ENCODE measurements at regions not wholly inside any gene's neighbourhood (a gene's known extent, or its start where the extent isn't known, plus 50 kb on each side); places are given as distances from the start of the nearest gene placed in this dataset.
"Not testable (repeated sequence)": the region's sequence is repeated elsewhere in the genome, so short reads cannot be mapped to it uniquely, and the experiment has no call there.

GRCh38 chr11:98390391-98390790, 630.4 kb upstream of the CNTN5 start:
- Histone ChIP-seq H3K9me3 (no peaks in the 10 kb centered on the region), H3K36me3 (ENCODE audit: control insufficient read depth, insufficient read depth, low read length) (no peaks in the 10 kb centered on the region), H3K4me3 (ENCODE audit: low read depth, low read length) (no peak overlapping the region), H3K4me1 (no peaks in the 10 kb centered on the region), H3K27me3 (replicated peaks; ENCODE audit: control insufficient read depth, insufficient read depth, low read length) (no peaks in the 10 kb centered on the region)
- Mint-ChIP-seq H3K36me3 (ENCODE audit: insufficient read depth, unreplicated experiment) (no peaks in the 10 kb centered on the region), H3K9me3 (ENCODE audit: unreplicated experiment) (no peaks in the 10 kb centered on the region), H3K4me3 (ENCODE audit: unreplicated experiment) (no peak overlapping the region), H3K27ac (ENCODE audit: unreplicated experiment) (no peak overlapping the region), H3K4me1 (ENCODE audit: low read depth, unreplicated experiment) (no peaks in the 10 kb centered on the region), H3K27me3 (ENCODE audit: insufficient read depth, unreplicated experiment) (no peaks in the 10 kb centered on the region)
- intact Hi-C loops (cut with micrococcal nuclease; ENCODE audit: unreplicated experiment) = no loop called here
- no peak for TF ChIP-seq CTCF (IDR thresholded peaks at IDR 0.05; ENCODE audit: insufficient read depth in 1 of 2, low read depth in 1 of 2, low read length in 1 of 2, severe bottlenecking in 1 of 2, unreplicated experiment in 1 of 2)
- no peak for DNase-seq
- no TSS peak for BruUV-seq (replicated peaks)
- ChIA-PET CTCF (no interaction called here), POLR2A (no interaction called here)

GRCh38 chr11:98394500-98394899, 626.2 kb upstream of the CNTN5 start:
- CTCF ChIA-PET; DNase-seq; H3K4me3 ChIP-seq (ENCODE audit: low read depth, low read length); H3K27ac Mint-ChIP-seq (ENCODE audit: unreplicated experiment); H3K4me1 Mint-ChIP-seq (ENCODE audit: low read depth, unreplicated experiment); BruUV-seq (replicated peaks); H3K9me3 Mint-ChIP-seq (ENCODE audit: unreplicated experiment); H3K27me3 Mint-ChIP-seq (ENCODE audit: insufficient read depth, unreplicated experiment); H3K4me1 ChIP-seq; H3K4me3 Mint-ChIP-seq (ENCODE audit: unreplicated experiment); H3K27me3 ChIP-seq (replicated peaks; ENCODE audit: control insufficient read depth, insufficient read depth, low read length); H3K9me3 ChIP-seq; H3K36me3 Mint-ChIP-seq (ENCODE audit: insufficient read depth, unreplicated experiment); H3K36me3 ChIP-seq (ENCODE audit: control insufficient read depth, insufficient read depth, low read length); intact Hi-C loops (cut with micrococcal nuclease; ENCODE audit: unreplicated experiment); POLR2A ChIA-PET: not testable (repeated sequence)

- Histone ChIP-seq H3K4me1 (no peaks in the 10 kb centered on the region), H3K9me3 (no peaks in the 10 kb centered on the region), H3K4me3 (ENCODE audit: low read depth, low read length) (no peak overlapping the region), H3K36me3 (ENCODE audit: control insufficient read depth, insufficient read depth, low read length) (no peaks in the 10 kb centered on the region), H3K27me3 (replicated peaks; ENCODE audit: control insufficient read depth, insufficient read depth, low read length) (no peaks in the 10 kb centered on the region)
- no peak for TF ChIP-seq CTCF (IDR thresholded peaks at IDR 0.05; ENCODE audit: insufficient read depth in 1 of 2, low read depth in 1 of 2, low read length in 1 of 2, severe bottlenecking in 1 of 2, unreplicated experiment in 1 of 2)
- ChIA-PET CTCF (no interaction called here), POLR2A (no interaction called here)
- intact Hi-C loops (cut with micrococcal nuclease; ENCODE audit: unreplicated experiment) = no loop called here
- no peaks in the 10 kb centered on the region for H3K4me1 Mint-ChIP-seq (ENCODE audit: low read depth, unreplicated experiment)
- no TSS peak for BruUV-seq (replicated peaks)
- H3K36me3 Mint-ChIP-seq (ENCODE audit: insufficient read depth, unreplicated experiment) = no peaks in the 10 kb centered on the region
- DNase-seq = no peak
- peaks cover 3% of the 10 kb centered on the region for H3K27me3 Mint-ChIP-seq (ENCODE audit: insufficient read depth, unreplicated experiment)
- no peaks in the 10 kb centered on the region for H3K9me3 Mint-ChIP-seq (ENCODE audit: unreplicated experiment)
- no peak overlapping the region for H3K4me3 Mint-ChIP-seq (ENCODE audit: unreplicated experiment)
- H3K27ac Mint-ChIP-seq (ENCODE audit: unreplicated experiment) = no peak overlapping the region
These were observed 622.2 kb upstream of the CNTN5 start for GRCh38 chr11:98398508-98398907.

GRCh38 chr11:98409069-98409468, 611.7 kb upstream of the CNTN5 start:
- Histone ChIP-seq H3K9me3 (no peaks in the 10 kb centered on the region), H3K4me3 (ENCODE audit: low read depth, low read length) (no peak overlapping the region), H3K36me3 (ENCODE audit: control insufficient read depth, insufficient read depth, low read length) (no peaks in the 10 kb centered on the region), H3K27me3 (replicated peaks; ENCODE audit: control insufficient read depth, insufficient read depth, low read length) (no peaks in the 10 kb centered on the region), H3K4me1 (no peaks in the 10 kb centered on the region)
- no peak overlapping the region for H3K27ac Mint-ChIP-seq (ENCODE audit: unreplicated experiment)
- POLR2A ChIA-PET = no interaction called here
- no peaks in the 10 kb centered on the region for H3K9me3 Mint-ChIP-seq (ENCODE audit: unreplicated experiment)
- peaks cover 3% of the 10 kb centered on the region for H3K27me3 Mint-ChIP-seq (ENCODE audit: insufficient read depth, unreplicated experiment)
- TF ChIP-seq CTCF (IDR thresholded peaks at IDR 0.05; ENCODE audit: insufficient read depth in 1 of 2, low read depth in 1 of 2, low read length in 1 of 2, severe bottlenecking in 1 of 2, unreplicated experiment in 1 of 2) = no peak
- intact Hi-C loops (cut with micrococcal nuclease; ENCODE audit: unreplicated experiment) = no loop called here
- no peak for DNase-seq
- H3K4me3 Mint-ChIP-seq (ENCODE audit: unreplicated experiment) = no peak overlapping the region
- BruUV-seq (replicated peaks) = no TSS peak
- CTCF ChIA-PET = no interaction called here
- no peaks in the 10 kb centered on the region for H3K4me1 Mint-ChIP-seq (ENCODE audit: low read depth, unreplicated experiment)
- H3K36me3 Mint-ChIP-seq (ENCODE audit: insufficient read depth, unreplicated experiment) = no peaks in the 10 kb centered on the region
